ENCODE measurements at regions not wholly inside any gene's neighbourhood (a gene's known extent, or its start where the extent isn't known, plus 50 kb on each side); places are given as distances from the start of the nearest gene placed in this dataset.
A peak's percentile ranks its signal among the peaks of the same experiment; 100 is the strongest.

- TF ChIP-seq CTCF (conservative IDR thresholded peaks at IDR 0.05; ENCODE audit: low read length), result peak; percentile 72
- TF ChIP-seq EZH2phosphoT487 (IDR thresholded peaks at IDR 0.05; ENCODE audit: borderline replicate concordance, low read depth, low read length), result no peak
These were observed 195.9 kb downstream of the CSNK2A3 start for GRCh38 chr11:11157185-11157584.

All from OCI-LY7 (cell line).